Astrocyte of the cerebellum (primary cell): ENCODE measurements at regions not wholly inside any gene's neighbourhood (a gene's known extent, or its start where the extent isn't known, plus 50 kb on each side); places are given as distances from the start of the nearest gene placed in this dataset.

Experiments
- DNase-seq: peaks from one replicate; pipeline ENCODE4 v3.0.0-alpha.2; 2011; ENCODE audit warnings: low read depth
- H3K4me3 ChIP-seq: 2 replicates; pipeline ENCODE4 v1.5.1; 2011; ENCODE audit warnings: mild to moderate bottlenecking, low read depth, low read length, moderate library complexity
- in situ Hi-C: cut with HindIII; loops from 2 replicates; pipeline ENCODE4 v1.10.0; 2017; ENCODE audit warnings: low sequenced_read_pairs
- TF ChIP-seq, protein P1 (sequence below): IDR thresholded peaks from 2 replicates; pipeline ENCODE4 v1.5.1; 2012; ENCODE audit warnings: low read length, low read depth, moderate library complexity, mild to moderate bottlenecking; ENCODE audit errors: missing control alignments

- TF ChIP-seq, protein P1, sequence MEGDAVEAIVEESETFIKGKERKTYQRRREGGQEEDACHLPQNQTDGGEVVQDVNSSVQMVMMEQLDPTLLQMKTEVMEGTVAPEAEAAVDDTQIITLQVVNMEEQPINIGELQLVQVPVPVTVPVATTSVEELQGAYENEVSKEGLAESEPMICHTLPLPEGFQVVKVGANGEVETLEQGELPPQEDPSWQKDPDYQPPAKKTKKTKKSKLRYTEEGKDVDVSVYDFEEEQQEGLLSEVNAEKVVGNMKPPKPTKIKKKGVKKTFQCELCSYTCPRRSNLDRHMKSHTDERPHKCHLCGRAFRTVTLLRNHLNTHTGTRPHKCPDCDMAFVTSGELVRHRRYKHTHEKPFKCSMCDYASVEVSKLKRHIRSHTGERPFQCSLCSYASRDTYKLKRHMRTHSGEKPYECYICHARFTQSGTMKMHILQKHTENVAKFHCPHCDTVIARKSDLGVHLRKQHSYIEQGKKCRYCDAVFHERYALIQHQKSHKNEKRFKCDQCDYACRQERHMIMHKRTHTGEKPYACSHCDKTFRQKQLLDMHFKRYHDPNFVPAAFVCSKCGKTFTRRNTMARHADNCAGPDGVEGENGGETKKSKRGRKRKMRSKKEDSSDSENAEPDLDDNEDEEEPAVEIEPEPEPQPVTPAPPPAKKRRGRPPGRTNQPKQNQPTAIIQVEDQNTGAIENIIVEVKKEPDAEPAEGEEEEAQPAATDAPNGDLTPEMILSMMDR, result no peak
- no peak for DNase-seq
Observed at GRCh38 chr7:115127399-115128021, 205.6 kb downstream of the MDFIC start.

DNA sequence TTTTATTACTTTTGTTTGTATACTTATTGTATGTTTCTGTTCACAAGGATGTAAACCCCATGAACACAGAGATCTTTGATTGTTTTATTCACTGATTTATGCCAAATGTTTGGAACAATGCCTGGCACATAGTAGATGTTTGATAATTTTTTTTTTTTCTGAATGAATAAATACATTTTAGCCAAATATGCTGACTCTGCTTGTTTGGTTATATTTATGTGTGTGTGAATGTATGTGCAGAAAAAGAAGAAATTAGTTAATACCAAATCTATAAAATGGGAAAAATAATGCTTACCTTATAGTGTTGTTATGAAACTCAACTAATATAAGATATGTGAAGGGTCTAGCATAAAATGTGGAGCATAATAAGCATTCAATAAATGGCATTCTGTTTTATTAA is 203.9 kb downstream of the MDFIC start:
- H3K4me3 ChIP-seq, result no peak overlapping the region
- TF ChIP-seq, protein P1, result no peak
- DNase-seq, result no peak
- in situ Hi-C loops, result no loop called here

More at GRCh38 chr7:115127399-115128021, 205.6 kb downstream of the MDFIC start:
- in situ Hi-C loops, result no loop called here
- H3K4me3 ChIP-seq, result no peak overlapping the region

DNA sequence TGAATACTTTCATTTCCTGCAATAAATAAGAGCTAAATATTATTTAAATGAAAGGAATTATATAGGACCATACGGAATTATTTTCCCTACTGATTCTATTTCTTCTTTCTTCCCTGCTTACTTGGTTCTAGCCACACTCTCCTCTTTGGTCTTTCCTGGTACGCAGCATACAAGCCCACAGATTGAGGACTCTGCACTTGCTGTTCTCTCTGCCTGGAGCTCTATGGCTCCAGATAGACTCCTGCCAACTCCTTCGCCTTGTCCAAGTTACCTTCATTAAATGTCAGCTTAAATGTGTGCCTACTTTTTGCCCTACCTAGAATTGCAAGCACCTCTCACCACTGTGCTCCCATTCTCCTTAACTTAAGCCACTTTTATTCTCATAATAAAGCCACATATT is 203.4 kb downstream of the MDFIC start:
- in situ Hi-C loops, result no loop called here
- H3K4me3 ChIP-seq, result no peak overlapping the region
- TF ChIP-seq, protein P1, result no peak
- DNase-seq, result no peak

DNA sequence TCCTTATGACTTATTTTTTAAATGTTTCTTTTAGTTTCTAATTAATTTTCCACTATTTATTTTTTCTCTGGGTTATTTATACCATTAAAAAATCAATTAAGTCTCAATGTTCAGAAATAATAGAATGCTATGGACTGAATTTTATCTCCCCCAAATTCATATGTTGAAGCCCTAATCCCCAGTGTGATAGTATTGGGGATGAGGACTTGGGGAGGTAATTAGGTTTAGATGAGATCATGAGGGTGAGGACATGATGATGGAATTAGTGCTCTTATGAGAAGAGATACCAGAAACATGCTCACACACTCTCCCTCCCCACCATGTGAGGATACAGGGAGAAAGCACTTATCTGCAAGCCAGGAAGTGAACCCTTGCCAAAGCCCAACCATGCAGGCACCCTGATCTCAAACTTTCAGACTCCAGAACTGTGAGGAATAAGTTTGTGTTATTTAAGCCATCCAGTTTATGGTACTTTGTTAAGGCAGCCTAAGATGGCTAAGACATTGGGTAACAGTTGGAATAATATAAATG is 202.6 kb downstream of the MDFIC start:
- DNase-seq, result no peak
- TF ChIP-seq, protein P1, result no peak
- in situ Hi-C loops, result no loop called here
- H3K4me3 ChIP-seq, result no peak overlapping the region

DNA sequence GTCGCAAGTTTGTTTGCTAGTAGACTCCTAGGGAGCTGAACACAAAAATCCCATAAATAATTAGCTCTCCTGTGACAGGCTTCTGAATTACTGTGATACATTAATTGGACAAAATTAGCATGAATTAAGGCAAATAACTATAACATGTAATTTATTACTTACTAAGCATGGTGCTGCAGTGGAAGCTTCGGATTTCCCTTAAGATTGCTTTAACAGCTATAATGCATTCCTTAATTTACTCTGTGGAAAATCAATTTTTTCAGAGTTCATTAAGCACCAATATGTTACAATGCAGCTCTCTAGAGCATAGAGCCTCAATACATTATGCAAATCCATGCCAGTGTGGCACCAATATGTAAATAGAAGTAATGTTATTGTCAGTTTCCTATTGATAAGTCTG is 201.5 kb downstream of the MDFIC start:
- in situ Hi-C loops, result no loop called here
- no peak overlapping the region for H3K4me3 ChIP-seq
- no peak for DNase-seq
- TF ChIP-seq, protein P1, result no peak

GRCh38 chr7:115122388-115122787 is 200.5 kb downstream of the MDFIC start:
- no peak for DNase-seq
- TF ChIP-seq, protein P1, result no peak
- no peak overlapping the region for H3K4me3 ChIP-seq
- in situ Hi-C loops, result no loop called here
